ENCODE measurements at regions not wholly inside any gene's neighbourhood (a gene's known extent, or its start where the extent isn't known, plus 50 kb on each side); places are given as distances from the start of the nearest gene placed in this dataset.

DNA sequence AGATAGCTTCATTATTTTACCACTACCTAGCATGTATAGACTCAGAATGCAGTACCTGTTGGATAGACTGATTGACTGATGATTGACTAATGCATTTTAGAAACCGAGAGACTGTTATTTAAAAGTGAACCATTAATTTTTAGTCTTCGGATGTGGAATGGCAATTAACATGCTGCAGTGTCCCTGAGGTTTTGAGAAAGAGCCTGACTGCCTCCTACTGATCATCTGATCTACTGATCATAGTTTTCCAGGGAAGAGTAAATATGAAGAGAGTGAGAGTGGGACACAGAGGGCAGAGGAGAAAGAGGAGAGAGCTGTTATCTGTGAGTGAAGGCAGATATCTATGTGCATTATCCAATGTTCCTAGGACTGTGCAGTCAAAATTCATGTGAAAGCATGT, 764.7 kb downstream of the TRIML1 start:
- no TSS peak for BruUV-seq (replicated peaks)
- Histone ChIP-seq H3K9me1 (ENCODE audit: insufficient read depth, low read length) (no peaks in the 10 kb centered on the region), H2AFZ (replicated peaks; ENCODE audit: low read length, poor library complexity) (no peak overlapping the region), H4K20me1 (ENCODE audit: insufficient read depth, low read length) (no peaks in the 10 kb centered on the region), H2BK20ac (ENCODE audit: low read depth, low read length) (no peak overlapping the region), H3K27ac (ENCODE audit: insufficient read depth, low read length) (no peak overlapping the region), H2BK5ac (ENCODE audit: low read depth, low read length, poor library complexity, severe bottlenecking) (no peak overlapping the region), H3K18ac (ENCODE audit: low read depth, low read length) (no peak overlapping the region), H4K8ac (ENCODE audit: low read depth in 2 of 2, low read length in 2 of 2) (no peak overlapping the region), H3K4ac (ENCODE audit: low read depth, low read length) (no peak overlapping the region), H3K9ac (ENCODE audit: low read depth, low read length) (no peak overlapping the region), H3K27me3 (ENCODE audit: control insufficient read depth, insufficient read depth, low read length) (no peaks in the 10 kb centered on the region), H2BK120ac (ENCODE audit: low read depth, low read length) (no peak overlapping the region), H3K4me2 (ENCODE audit: low read depth, low read length) (no peak overlapping the region), H2BK15ac (ENCODE audit: low read depth, low read length) (no peak overlapping the region), H4K5ac (ENCODE audit: low read depth, low read length) (no peak overlapping the region), H2AK9ac (replicated peaks; ENCODE audit: low read depth, low read length, poor library complexity) (no peak overlapping the region), H3K79me1 (ENCODE audit: low read depth in 1 of 2, low read length in 2 of 2) (no peaks in the 10 kb centered on the region), H2AK5ac (ENCODE audit: low read depth, low read length) (no peak overlapping the region), H3K4me1 (ENCODE audit: control insufficient read depth, insufficient read depth, low read length) (no peaks in the 10 kb centered on the region), H3K4me3 (ENCODE audit: insufficient read depth, low read depth, low read length) (no peak overlapping the region), H3K56ac (ENCODE audit: extremely low read depth, insufficient read depth, low read length) (no peak overlapping the region), H3K14ac (replicated peaks; ENCODE audit: low read depth, low read length) (no peak overlapping the region), H3K23ac (ENCODE audit: low read depth, low read length) (no peak overlapping the region), H3K9me3 (ENCODE audit: control insufficient read depth, insufficient read depth, low read length) (no peaks in the 10 kb centered on the region), H3K36me3 (ENCODE audit: control insufficient read depth, insufficient read depth, low read length) (no peaks in the 10 kb centered on the region), H4K91ac (ENCODE audit: insufficient read depth, low read depth, low read length) (no peak overlapping the region)
- in situ Hi-C loops (cut with MboI; ENCODE audit: low sequenced_read_pairs) (no loop called here), dilution Hi-C loops (cut with HindIII; ENCODE audit: low sequenced_read_pairs, unreplicated experiment) (no loop called here), intact Hi-C loops (cut with micrococcal nuclease) (loop anchor here (10.0 kb wide), 1 partner anchor 1299 kb away; no protein-coding TSS in a partner anchor)
- WGBS, 2 experiments (ENCODE audit: extremely low coverage in 2 of 2, insufficient read length in 1 of 2): 59% methylated on average over 2 of the region's 2 CpGs; no CpG with 5 or more reads in 1 of the 2 experiments
- DNase-seq: peak; percentile 12
- ChIA-PET CTCF (no interaction called here), POLR2A (ENCODE audit: unreplicated experiment) (no interaction called here)
- no peak for ATAC-seq (ENCODE audit: low read depth)
- TF ChIP-seq RFX5 (IDR thresholded peaks at IDR 0.05; ENCODE audit: low read depth, low read length) (no peak), RAD21 (IDR thresholded peaks at IDR 0.05; ENCODE audit: low read length) (peak; percentile 38), RCOR1 (IDR thresholded peaks at IDR 0.05; ENCODE audit: insufficient replicate concordance, low read length) (no peak), SMC3 (IDR thresholded peaks at IDR 0.05; ENCODE audit: low read depth, low read length) (0 out of 2 replicates have a peak, but pooled peaks have one; percentile 14), CEBPB (IDR thresholded peaks at IDR 0.05; ENCODE audit: low read depth, low read length) (no peak), CHD1 (IDR thresholded peaks at IDR 0.05; ENCODE audit: low read depth, low read length) (no peak), MAFK (IDR thresholded peaks at IDR 0.05; ENCODE audit: low read depth, low read length) (no peak), FOS (IDR thresholded peaks at IDR 0.05; ENCODE audit: low read depth, low read length) (no peak), MAZ (IDR thresholded peaks at IDR 0.05; ENCODE audit: borderline replicate concordance, low read depth, low read length) (no peak), ELK1 (IDR thresholded peaks at IDR 0.05; ENCODE audit: borderline replicate concordance, low read depth, low read length) (no peak), BHLHE40 (IDR thresholded peaks at IDR 0.05; ENCODE audit: low read depth, low read length) (no peak)
- TF ChIP-seq, protein P1, sequence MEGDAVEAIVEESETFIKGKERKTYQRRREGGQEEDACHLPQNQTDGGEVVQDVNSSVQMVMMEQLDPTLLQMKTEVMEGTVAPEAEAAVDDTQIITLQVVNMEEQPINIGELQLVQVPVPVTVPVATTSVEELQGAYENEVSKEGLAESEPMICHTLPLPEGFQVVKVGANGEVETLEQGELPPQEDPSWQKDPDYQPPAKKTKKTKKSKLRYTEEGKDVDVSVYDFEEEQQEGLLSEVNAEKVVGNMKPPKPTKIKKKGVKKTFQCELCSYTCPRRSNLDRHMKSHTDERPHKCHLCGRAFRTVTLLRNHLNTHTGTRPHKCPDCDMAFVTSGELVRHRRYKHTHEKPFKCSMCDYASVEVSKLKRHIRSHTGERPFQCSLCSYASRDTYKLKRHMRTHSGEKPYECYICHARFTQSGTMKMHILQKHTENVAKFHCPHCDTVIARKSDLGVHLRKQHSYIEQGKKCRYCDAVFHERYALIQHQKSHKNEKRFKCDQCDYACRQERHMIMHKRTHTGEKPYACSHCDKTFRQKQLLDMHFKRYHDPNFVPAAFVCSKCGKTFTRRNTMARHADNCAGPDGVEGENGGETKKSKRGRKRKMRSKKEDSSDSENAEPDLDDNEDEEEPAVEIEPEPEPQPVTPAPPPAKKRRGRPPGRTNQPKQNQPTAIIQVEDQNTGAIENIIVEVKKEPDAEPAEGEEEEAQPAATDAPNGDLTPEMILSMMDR (conservative IDR thresholded peaks at IDR 0.05; ENCODE audit: low read depth, low read length): no peak; the same call in 1 of the 2 replicates

Measured in IMR-90 (cell line).